HL-60 (cell line): ENCODE measurements at regions not wholly inside any gene's neighbourhood (a gene's known extent, or its start where the extent isn't known, plus 50 kb on each side); places are given as distances from the start of the nearest gene placed in this dataset.

Source experiments
- DNase-seq, 2 experiments: peaks; one replicate each; pipeline ENCODE4 v3.0.0-alpha.2; 2010 to 2020; ENCODE audit warnings: low read depth in 1 of 2, low spot score in 1 of 2
- H3K27ac ChIP-seq: fragments of 250-450 bp; sonication (Bioruptor Pico); replicated peaks from 2 replicates; pipeline ENCODE4 v1.5.1; 2020; ENCODE audit warnings: mild to moderate bottlenecking, moderate library complexity
- H3K27me3 ChIP-seq: fragments of 250-450 bp; sonication (Bioruptor Pico); 2 replicates; pipeline ENCODE4 v1.5.1; 2021; ENCODE audit warnings: mild to moderate bottlenecking, moderate library complexity; ENCODE audit not compliant: insufficient read depth, poor library complexity, severe bottlenecking
- H3K4me3 ChIP-seq: replicated peaks from 2 replicates; pipeline ENCODE4 v1.5.1; 2011; ENCODE audit warnings: mild to moderate bottlenecking, control low read depth, low read length; ENCODE audit not compliant: insufficient read depth
- CTCF ChIP-seq: IDR thresholded peaks from one replicate; pipeline ENCODE4 v1.5.1; 2011; ENCODE audit warnings: low read length, control low read depth, inconsistent platforms; ENCODE audit not compliant: insufficient read depth
- GABPA ChIP-seq: IDR thresholded peaks from 2 replicates; pipeline ENCODE4 v1.6.1; 2012; ENCODE audit warnings: low read depth
- POLR2AphosphoS5 ChIP-seq: IDR thresholded peaks from 2 replicates; pipeline ENCODE4 v1.6.1; 2012; ENCODE audit warnings: low read depth
- REST ChIP-seq: IDR thresholded peaks from 2 replicates; pipeline ENCODE4 v1.6.1; 2012; ENCODE audit warnings: low read depth; ENCODE audit not compliant: insufficient replicate concordance
- SPI1 ChIP-seq: IDR thresholded peaks from 2 replicates; pipeline ENCODE4 v1.6.1; 2012; ENCODE audit warnings: low read depth, mild to moderate bottlenecking, borderline replicate concordance

- peak; percentile 62 to 89 for DNase-seq
- no peak overlapping the region for H3K4me3 ChIP-seq
- TF ChIP-seq REST (no peak), GABPA (no peak), POLR2AphosphoS5 (peak; percentile 73)
- H3K27me3 ChIP-seq = peaks cover 2% of the 10 kb centered on the region
- no peak overlapping the region; the same call in 1 of the 2 replicates for H3K27ac ChIP-seq
Measured at GRCh38 chr6:145147981-145148749, 587.2 kb downstream of the EPM2A start.

GRCh38 chr6:145148776-145149175 lies 586.5 kb downstream of the EPM2A start:
- DNase-seq = no peak
- TF ChIP-seq GABPA (no peak), REST (no peak), POLR2AphosphoS5 (no peak), SPI1 (no peak), CTCF (no peak)
- Histone ChIP-seq H3K4me3 (no peak overlapping the region), H3K27ac (no peak overlapping the region), H3K27me3 (peaks cover 2% of the 10 kb centered on the region)

GRCh38 chr6:145151624-145152023 lies 583.7 kb downstream of the EPM2A start:
- no peak for DNase-seq
- peaks cover 2% of the 10 kb centered on the region for H3K27me3 ChIP-seq
- no peak overlapping the region for H3K27ac ChIP-seq
- TF ChIP-seq REST (no peak), GABPA (no peak)
- H3K4me3 ChIP-seq = no peak overlapping the region

GRCh38 chr6:145153495-145153894 lies 581.8 kb downstream of the EPM2A start:
- TF ChIP-seq REST = no peak
- TF ChIP-seq SPI1 = no peak
- TF ChIP-seq CTCF = no peak
- TF ChIP-seq POLR2AphosphoS5 = no peak
- TF ChIP-seq GABPA = no peak
- no peak for DNase-seq
- Histone ChIP-seq H3K27ac (no peak overlapping the region), H3K27me3 (peaks cover 2% of the 10 kb centered on the region), H3K4me3 (no peak overlapping the region)
